ENCODE measurements at regions not wholly inside any gene's neighbourhood (a gene's known extent, or its start where the extent isn't known, plus 50 kb on each side); places are given as distances from the start of the nearest gene placed in this dataset.
A peak's percentile ranks its signal among the peaks of the same experiment; 100 is the strongest.

DNA sequence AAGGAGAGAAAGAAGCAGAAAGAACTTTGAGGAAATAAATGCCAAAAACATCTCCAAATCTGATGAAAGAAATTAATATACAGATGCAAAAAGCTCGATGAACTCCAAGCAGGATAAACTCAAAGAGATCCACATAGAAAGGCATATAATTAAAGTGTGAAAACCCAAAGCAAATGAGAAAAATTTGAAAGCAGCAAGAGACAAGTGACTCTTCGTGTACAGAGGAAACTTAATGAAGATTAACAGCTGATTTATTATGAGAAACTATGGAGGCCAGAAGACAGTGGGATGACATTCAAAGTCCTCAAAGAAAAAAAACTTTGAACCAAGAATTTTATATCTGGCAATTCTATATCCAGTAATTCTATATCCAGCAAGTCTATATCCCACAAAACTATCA, 163.0 kb upstream of the TMCC3 start:
- H3K4me3 ChIP-seq (ENCODE audit: low read depth in 1 of 2, low read length in 2 of 2): peak overlapping the region in 1 of 2 donors; percentile 10
- no peak overlapping the region for H3K27ac ChIP-seq (ENCODE audit: low read length)
- no peaks in the 10 kb centered on the region for H3K4me1 ChIP-seq (ENCODE audit: control insufficient read depth in 1 of 2, insufficient read depth in 2 of 2, low read length in 2 of 2)
- no peaks in the 10 kb centered on the region for H3K36me3 ChIP-seq (ENCODE audit: control insufficient read depth in 1 of 2, insufficient read depth in 2 of 2, low read length in 2 of 2)
- no peaks in the 10 kb centered on the region for H3K27me3 ChIP-seq (ENCODE audit: low read depth, low read length)
- peaks cover 13 to 21% of the 10 kb centered on the region in 2 donors for H3K9me3 ChIP-seq (ENCODE audit: control insufficient read depth in 1 of 2, low read length in 2 of 2)

DNA sequence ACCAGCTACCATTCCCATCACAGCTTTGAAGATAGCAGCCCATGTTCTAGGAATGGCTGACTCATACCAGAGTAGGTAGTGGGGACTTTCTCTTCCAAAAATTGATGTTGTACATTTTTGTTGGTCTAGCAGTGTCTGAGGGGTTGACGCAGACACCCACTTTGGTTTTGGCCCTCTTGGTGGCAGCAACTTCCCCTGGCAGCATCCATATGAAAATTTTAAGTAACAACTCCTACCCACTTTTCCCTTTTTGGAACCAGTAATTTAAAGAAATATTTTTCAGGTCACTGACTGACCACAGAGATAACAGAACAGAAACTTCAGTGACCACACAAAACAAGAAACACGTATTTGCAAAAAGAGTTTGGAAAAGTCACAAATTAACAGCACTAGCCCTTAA, 162.0 kb upstream of the TMCC3 start:
- H3K27ac ChIP-seq (ENCODE audit: low read length): no peak overlapping the region
- no peaks in the 10 kb centered on the region for H3K4me1 ChIP-seq (ENCODE audit: control insufficient read depth in 1 of 2, insufficient read depth in 2 of 2, low read length in 2 of 2)
- peaks cover 13 to 21% of the 10 kb centered on the region in 2 donors for H3K9me3 ChIP-seq (ENCODE audit: control insufficient read depth in 1 of 2, low read length in 2 of 2)
- no peaks in the 10 kb centered on the region for H3K36me3 ChIP-seq (ENCODE audit: control insufficient read depth in 1 of 2, insufficient read depth in 2 of 2, low read length in 2 of 2)
- H3K4me3 ChIP-seq (ENCODE audit: low read depth in 1 of 2, low read length in 2 of 2): no peak overlapping the region
- no peaks in the 10 kb centered on the region for H3K27me3 ChIP-seq (ENCODE audit: low read depth, low read length)

DNA sequence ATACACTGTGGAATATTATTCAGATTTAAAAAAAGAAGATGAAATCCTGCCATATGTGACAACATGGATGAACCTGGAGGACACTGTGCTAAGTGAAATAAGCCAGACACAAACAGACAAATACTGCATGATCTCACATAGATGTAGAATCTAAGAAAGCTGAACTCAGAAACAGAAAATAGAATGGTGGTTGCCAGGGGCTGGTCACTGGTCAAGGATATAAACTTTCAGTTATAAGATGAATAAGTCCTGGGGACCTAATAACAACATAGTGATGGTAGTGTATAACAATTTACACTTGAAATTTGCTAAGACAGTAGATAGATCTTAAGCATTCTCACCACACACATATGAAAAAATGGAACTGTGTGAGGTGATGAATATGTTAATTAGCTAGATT, 161.3 kb upstream of the TMCC3 start:
- H3K27me3 ChIP-seq (ENCODE audit: low read depth, low read length): no peaks in the 10 kb centered on the region
- no peak overlapping the region for H3K27ac ChIP-seq (ENCODE audit: low read length)

DNA sequence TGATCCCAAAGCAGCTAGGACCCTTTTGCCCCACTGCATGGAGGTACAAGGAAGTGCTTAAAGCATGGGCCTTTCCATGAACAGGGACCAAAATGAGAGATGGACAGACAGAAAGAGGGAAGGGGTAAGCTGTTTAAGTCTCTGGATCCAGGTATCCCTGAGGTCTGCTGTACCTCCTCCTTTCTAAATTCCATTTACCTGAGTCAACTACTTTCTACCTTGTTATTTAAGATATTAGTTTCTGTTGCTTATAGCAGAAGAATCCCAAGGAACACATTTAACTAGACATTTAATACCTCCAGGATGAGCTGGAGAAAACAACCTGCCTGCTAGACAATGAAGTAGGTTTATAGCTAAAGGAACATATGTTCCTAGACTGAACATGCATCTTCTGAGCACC, 157.6 kb upstream of the TMCC3 start:
- H3K9me3 ChIP-seq (ENCODE audit: control insufficient read depth in 1 of 2, low read length in 2 of 2): peaks cover under 1 to 10% of the 10 kb centered on the region in 2 donors
- no peaks in the 10 kb centered on the region for H3K4me1 ChIP-seq (ENCODE audit: control insufficient read depth in 1 of 2, insufficient read depth in 2 of 2, low read length in 2 of 2)
- H3K27me3 ChIP-seq (ENCODE audit: low read depth, low read length): no peaks in the 10 kb centered on the region

More for the DNA sequence above, 161.3 kb upstream of the TMCC3 start:
- Histone ChIP-seq H3K9me3 (ENCODE audit: control insufficient read depth in 1 of 2, low read length in 2 of 2) (peaks cover 13 to 21% of the 10 kb centered on the region in 2 donors), H3K36me3 (ENCODE audit: control insufficient read depth in 1 of 2, insufficient read depth in 2 of 2, low read length in 2 of 2) (no peaks in the 10 kb centered on the region), H3K4me3 (ENCODE audit: low read depth in 1 of 2, low read length in 2 of 2) (no peak overlapping the region), H3K4me1 (ENCODE audit: control insufficient read depth in 1 of 2, insufficient read depth in 2 of 2, low read length in 2 of 2) (no peaks in the 10 kb centered on the region)

DNA sequence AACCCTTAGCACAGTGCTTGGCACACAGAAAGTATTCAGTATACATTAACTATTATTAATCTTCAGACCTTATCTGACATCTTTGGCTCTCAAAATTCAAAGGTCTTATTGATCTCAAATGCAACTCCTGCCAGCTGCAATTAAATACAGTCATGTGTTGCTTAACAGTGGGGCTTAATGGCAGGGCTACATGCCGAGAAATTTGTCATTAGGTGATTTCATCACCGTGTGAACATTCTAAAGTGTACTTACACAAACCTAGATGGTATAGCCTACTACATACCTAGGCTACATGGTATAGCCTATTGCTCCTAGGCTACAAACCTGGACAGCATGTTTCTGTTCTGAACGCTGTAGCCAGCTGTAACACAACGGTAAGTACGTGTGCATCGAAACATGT, 156.3 kb upstream of the TMCC3 start:
- Histone ChIP-seq H3K27me3 (ENCODE audit: low read depth, low read length) (no peaks in the 10 kb centered on the region), H3K4me1 (ENCODE audit: control insufficient read depth in 1 of 2, insufficient read depth in 2 of 2, low read length in 2 of 2) (no peaks in the 10 kb centered on the region), H3K9me3 (ENCODE audit: control insufficient read depth in 1 of 2, low read length in 2 of 2) (no peaks in the 10 kb centered on the region), H3K36me3 (ENCODE audit: control insufficient read depth in 1 of 2, insufficient read depth in 2 of 2, low read length in 2 of 2) (no peaks in the 10 kb centered on the region), H3K4me3 (ENCODE audit: low read depth in 1 of 2, low read length in 2 of 2) (no peak overlapping the region), H3K27ac (ENCODE audit: low read length) (no peak overlapping the region)

More for the DNA sequence above, 157.6 kb upstream of the TMCC3 start:
- Histone ChIP-seq H3K27ac (ENCODE audit: low read length) (no peak overlapping the region), H3K4me3 (ENCODE audit: low read depth in 1 of 2, low read length in 2 of 2) (no peak overlapping the region), H3K36me3 (ENCODE audit: control insufficient read depth in 1 of 2, insufficient read depth in 2 of 2, low read length in 2 of 2) (no peaks in the 10 kb centered on the region)

DNA sequence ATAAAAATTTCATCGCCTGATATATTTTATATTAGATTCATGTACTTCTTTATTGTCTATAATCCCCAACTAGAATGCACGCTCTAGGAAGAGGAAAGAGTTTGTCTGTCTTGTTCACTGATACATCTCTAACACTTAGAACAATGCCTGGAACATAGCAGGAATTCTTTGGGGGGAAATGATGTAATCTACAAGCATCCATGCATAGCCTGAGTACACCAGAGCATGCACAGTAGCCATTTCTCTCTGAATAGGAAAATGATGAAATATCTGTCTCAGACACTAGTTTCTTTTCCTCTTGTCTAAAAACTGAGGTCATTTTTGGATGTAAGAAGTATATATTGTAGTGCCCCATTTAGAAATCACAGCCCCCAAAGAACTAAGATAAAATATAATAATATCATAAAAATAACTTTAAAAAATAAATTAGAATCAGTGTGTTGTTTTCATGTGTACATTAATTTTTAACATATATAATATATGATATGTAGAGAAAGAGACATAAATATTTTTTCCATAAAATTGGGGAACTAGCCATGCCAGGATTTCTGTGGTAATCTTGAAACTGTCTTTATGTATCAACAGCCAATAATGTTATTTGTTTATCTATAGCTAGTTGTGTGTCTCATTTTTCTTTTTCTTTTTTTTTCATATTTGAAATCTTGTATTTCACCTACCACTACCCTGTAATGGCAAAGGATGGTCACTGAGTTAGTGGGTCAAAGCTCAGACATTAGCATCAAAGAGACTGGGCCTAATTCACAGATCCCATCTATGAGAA, 155.6 kb upstream of the TMCC3 start:
- H3K27me3 ChIP-seq (ENCODE audit: low read depth, low read length): no peaks in the 10 kb centered on the region
- H3K27ac ChIP-seq (ENCODE audit: low read length): no peak overlapping the region
- no peaks in the 10 kb centered on the region for H3K4me1 ChIP-seq (ENCODE audit: control insufficient read depth in 1 of 2, insufficient read depth in 2 of 2, low read length in 2 of 2)
- no peaks in the 10 kb centered on the region for H3K36me3 ChIP-seq (ENCODE audit: control insufficient read depth in 1 of 2, insufficient read depth in 2 of 2, low read length in 2 of 2)
- H3K9me3 ChIP-seq (ENCODE audit: control insufficient read depth in 1 of 2, low read length in 2 of 2): no peaks in the 10 kb centered on the region
- H3K4me3 ChIP-seq (ENCODE audit: low read depth in 1 of 2, low read length in 2 of 2): no peak overlapping the region

DNA sequence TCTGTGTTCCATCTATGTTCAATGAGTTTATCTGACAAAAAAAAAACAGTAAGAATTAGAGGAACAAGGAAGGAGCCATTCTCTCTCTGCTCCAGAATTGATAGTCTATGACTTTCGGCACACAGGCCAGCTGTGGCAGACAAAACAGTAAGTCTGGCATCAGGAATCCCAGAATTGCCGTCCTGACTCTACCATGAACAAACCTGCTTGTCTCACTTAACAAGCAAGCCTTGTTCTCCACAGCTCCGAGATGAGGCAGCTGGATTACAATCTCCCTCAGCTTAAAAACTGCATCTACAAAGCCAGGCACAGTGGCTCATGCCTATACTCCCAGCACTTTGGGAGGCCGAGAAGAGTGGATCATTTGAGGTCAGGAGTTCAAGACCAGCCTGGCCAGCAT, 153.6 kb upstream of the TMCC3 start:
- no peak overlapping the region for H3K27ac ChIP-seq (ENCODE audit: low read length)
- H3K4me3 ChIP-seq (ENCODE audit: low read depth in 1 of 2, low read length in 2 of 2): no peak overlapping the region
- H3K9me3 ChIP-seq (ENCODE audit: control insufficient read depth in 1 of 2, low read length in 2 of 2): no peaks in the 10 kb centered on the region
- no peaks in the 10 kb centered on the region for H3K36me3 ChIP-seq (ENCODE audit: control insufficient read depth in 1 of 2, insufficient read depth in 2 of 2, low read length in 2 of 2)
- H3K4me1 ChIP-seq (ENCODE audit: control insufficient read depth in 1 of 2, insufficient read depth in 2 of 2, low read length in 2 of 2): no peaks in the 10 kb centered on the region
- H3K27me3 ChIP-seq (ENCODE audit: low read depth, low read length): no peaks in the 10 kb centered on the region

DNA sequence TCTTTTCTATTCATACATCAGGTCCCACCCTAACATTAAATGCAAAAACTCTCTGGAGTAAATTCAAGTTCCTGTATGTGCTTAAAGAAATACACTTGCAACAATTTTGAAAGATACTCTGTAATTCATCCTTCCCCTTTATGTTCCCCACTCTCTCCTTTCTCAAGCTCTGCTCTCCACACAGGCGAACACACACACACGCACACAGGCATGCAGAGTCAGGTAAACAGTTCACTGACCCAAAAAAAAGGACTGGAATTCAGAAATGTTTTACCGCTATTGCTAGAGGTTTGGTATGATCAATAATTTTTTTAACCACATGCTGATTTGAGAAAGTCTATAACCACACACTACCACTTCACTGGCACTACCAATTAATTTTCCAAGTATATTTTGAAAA, 152.4 kb upstream of the TMCC3 start:
- no peaks in the 10 kb centered on the region for H3K9me3 ChIP-seq (ENCODE audit: control insufficient read depth in 1 of 2, low read length in 2 of 2)
- no peaks in the 10 kb centered on the region for H3K27me3 ChIP-seq (ENCODE audit: low read depth, low read length)
- H3K36me3 ChIP-seq (ENCODE audit: control insufficient read depth in 1 of 2, insufficient read depth in 2 of 2, low read length in 2 of 2): no peaks in the 10 kb centered on the region
- H3K4me1 ChIP-seq (ENCODE audit: control insufficient read depth in 1 of 2, insufficient read depth in 2 of 2, low read length in 2 of 2): no peaks in the 10 kb centered on the region
- no peak overlapping the region for H3K4me3 ChIP-seq (ENCODE audit: low read depth in 1 of 2, low read length in 2 of 2)
- H3K27ac ChIP-seq (ENCODE audit: low read length): no peak overlapping the region

DNA sequence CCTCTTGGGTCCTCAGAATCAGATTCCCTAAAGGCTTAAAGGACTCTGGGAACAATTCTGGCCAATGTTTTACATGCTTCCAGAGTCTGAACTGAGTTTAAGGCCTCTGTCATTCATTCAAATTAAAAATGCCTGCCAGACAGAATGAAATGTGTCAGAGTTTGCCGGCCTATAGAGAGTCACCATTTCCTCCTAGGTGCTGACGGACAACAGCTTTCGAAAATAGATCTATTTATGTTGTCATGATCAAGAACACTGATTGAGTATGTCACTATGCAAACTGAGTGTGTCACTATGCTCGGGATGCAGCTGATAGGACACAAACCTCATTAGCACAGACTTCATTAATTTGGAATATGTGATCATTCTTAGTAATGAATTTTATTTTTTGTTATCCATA, 151.4 kb upstream of the TMCC3 start:
- Histone ChIP-seq H3K4me1 (ENCODE audit: control insufficient read depth in 1 of 2, insufficient read depth in 2 of 2, low read length in 2 of 2) (no peaks in the 10 kb centered on the region), H3K9me3 (ENCODE audit: control insufficient read depth in 1 of 2, low read length in 2 of 2) (no peaks in the 10 kb centered on the region), H3K4me3 (ENCODE audit: low read depth in 1 of 2, low read length in 2 of 2) (no peak overlapping the region), H3K36me3 (ENCODE audit: control insufficient read depth in 1 of 2, insufficient read depth in 2 of 2, low read length in 2 of 2) (no peaks in the 10 kb centered on the region), H3K27me3 (ENCODE audit: low read depth, low read length) (no peaks in the 10 kb centered on the region), H3K27ac (ENCODE audit: low read length) (no peak overlapping the region)

DNA sequence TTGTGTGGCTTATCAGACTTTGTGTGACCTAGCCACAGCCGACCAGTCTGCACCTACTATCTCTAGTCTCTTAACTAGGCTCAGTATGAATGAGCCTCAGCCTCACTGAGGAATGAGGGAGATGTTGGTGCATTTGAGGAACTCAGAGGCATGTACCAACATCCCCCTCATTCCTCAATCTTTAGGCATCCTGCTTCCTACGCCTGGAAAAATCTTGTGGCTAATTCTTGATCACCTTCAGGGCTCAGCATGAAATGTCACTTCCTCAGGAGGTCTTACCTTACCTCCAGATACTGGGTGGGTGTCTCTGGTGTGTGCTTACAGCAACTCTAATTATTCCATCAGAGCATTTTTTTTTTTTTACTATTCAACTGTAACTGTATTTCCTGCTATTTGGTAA, 148.8 kb upstream of the TMCC3 start:
- no peaks in the 10 kb centered on the region for H3K27me3 ChIP-seq (ENCODE audit: low read depth, low read length)
- H3K27ac ChIP-seq (ENCODE audit: low read length): no peak overlapping the region
- no peaks in the 10 kb centered on the region for H3K9me3 ChIP-seq (ENCODE audit: control insufficient read depth in 1 of 2, low read length in 2 of 2)
- no peaks in the 10 kb centered on the region for H3K36me3 ChIP-seq (ENCODE audit: control insufficient read depth in 1 of 2, insufficient read depth in 2 of 2, low read length in 2 of 2)
- H3K4me1 ChIP-seq (ENCODE audit: control insufficient read depth in 1 of 2, insufficient read depth in 2 of 2, low read length in 2 of 2): no peaks in the 10 kb centered on the region
- no peak overlapping the region for H3K4me3 ChIP-seq (ENCODE audit: low read depth in 1 of 2, low read length in 2 of 2)

DNA sequence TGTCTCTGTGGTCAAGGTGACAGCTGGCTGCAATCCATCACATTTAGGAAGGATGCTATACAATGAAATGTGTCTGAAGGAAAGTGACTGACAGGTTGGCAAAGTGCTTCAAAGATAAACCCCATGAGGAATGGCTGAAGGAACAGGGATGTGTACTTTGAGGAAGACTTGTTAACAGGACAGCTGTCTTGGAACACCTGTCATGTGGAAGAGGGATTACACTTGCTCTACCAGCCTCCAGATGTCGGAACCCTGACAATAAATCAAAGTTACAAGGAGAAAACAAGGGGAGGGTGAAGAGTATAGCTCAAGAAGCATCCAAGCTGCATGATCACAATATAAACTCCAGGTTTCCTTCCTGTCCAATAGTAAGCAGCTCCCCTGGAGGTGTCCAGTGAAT, 147.8 kb upstream of the TMCC3 start:
- Histone ChIP-seq H3K27ac (ENCODE audit: low read length) (no peak overlapping the region), H3K4me1 (ENCODE audit: control insufficient read depth in 1 of 2, insufficient read depth in 2 of 2, low read length in 2 of 2) (no peaks in the 10 kb centered on the region), H3K4me3 (ENCODE audit: low read depth in 1 of 2, low read length in 2 of 2) (no peak overlapping the region), H3K9me3 (ENCODE audit: control insufficient read depth in 1 of 2, low read length in 2 of 2) (no peaks in the 10 kb centered on the region), H3K36me3 (ENCODE audit: control insufficient read depth in 1 of 2, insufficient read depth in 2 of 2, low read length in 2 of 2) (no peaks in the 10 kb centered on the region), H3K27me3 (ENCODE audit: low read depth, low read length) (no peaks in the 10 kb centered on the region)

DNA sequence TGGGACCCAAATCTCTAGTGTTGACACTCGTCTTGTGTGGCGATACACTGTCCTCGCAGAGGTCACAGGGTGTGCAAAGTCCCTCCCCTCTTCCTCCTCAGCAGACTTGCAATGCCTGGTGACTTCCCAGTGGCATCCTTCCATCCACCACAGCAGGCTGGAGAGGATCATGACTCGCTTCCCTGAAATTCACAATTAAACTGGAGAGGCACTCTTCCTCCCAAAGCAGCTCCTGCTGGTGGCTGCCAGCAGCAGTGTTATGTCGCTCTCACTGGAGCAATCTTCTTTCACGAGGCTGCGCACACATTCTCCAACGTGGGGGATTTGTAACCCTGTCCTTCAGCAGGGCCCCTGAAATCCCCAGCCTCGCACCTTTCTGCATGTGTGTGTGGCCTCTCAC, 145.2 kb upstream of the TMCC3 start:
- no peaks in the 10 kb centered on the region for H3K4me1 ChIP-seq (ENCODE audit: control insufficient read depth in 1 of 2, insufficient read depth in 2 of 2, low read length in 2 of 2)
- H3K27ac ChIP-seq (ENCODE audit: low read length): no peak overlapping the region
- no peaks in the 10 kb centered on the region for H3K9me3 ChIP-seq (ENCODE audit: control insufficient read depth in 1 of 2, low read length in 2 of 2)
- no peaks in the 10 kb centered on the region for H3K27me3 ChIP-seq (ENCODE audit: low read depth, low read length)
- no peaks in the 10 kb centered on the region for H3K36me3 ChIP-seq (ENCODE audit: control insufficient read depth in 1 of 2, insufficient read depth in 2 of 2, low read length in 2 of 2)
- H3K4me3 ChIP-seq (ENCODE audit: low read depth in 1 of 2, low read length in 2 of 2): no peak overlapping the region
